Head of caudate nucleus (tissue), 42 donors: ENCODE measurements at regions not wholly inside any gene's neighbourhood (a gene's known extent, or its start where the extent isn't known, plus 50 kb on each side); places are given as distances from the start of the nearest gene placed in this dataset.

Experiments used
- DNase-seq, 42 donors: peaks; one replicate each; pipeline versions ENCODE4 v3.0.0 to v3.0.0-alpha.2; 2020 to 2021; ENCODE audit warnings: mixed read lengths in 7 of 42
- intact Hi-C: fragments of 100-400 bp; cut with DNase I; formaldehyde crosslinking; loops from one replicate; pipeline ENCODE4 v1.15.0; 2022

DNA sequence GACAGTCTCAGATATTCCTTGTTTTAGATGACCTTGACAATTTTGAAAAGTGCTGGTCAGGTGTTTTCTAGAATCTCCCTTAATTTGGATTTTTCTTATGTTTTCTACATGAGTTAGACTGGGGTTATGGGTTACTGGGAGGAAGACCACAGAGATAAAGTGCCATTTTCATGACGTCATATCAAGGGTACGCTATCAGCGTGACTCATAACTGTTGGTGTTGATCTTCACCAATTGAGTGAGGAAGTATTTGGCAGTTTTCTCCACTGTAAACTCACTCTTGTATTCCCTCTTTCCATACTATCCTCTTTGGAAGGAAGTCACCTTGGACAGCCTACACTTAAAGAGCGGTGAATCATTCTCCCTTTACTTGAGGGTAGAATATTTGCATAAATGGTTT, 56.9 kb downstream of the MAGEC1 start:
- DNase-seq: no peak
- intact Hi-C loops: no loop called here
